ENCODE measurements at regions not wholly inside any gene's neighbourhood (a gene's known extent, or its start where the extent isn't known, plus 50 kb on each side); places are given as distances from the start of the nearest gene placed in this dataset.

GRCh38 chr13:87287721-87288120, 383.4 kb upstream of the SLITRK5 start:
- TF ChIP-seq CTCF (conservative IDR thresholded peaks at IDR 0.05; ENCODE audit: low read length) = no peak
- TF ChIP-seq EZH2phosphoT487 (IDR thresholded peaks at IDR 0.05; ENCODE audit: borderline replicate concordance, low read depth, low read length) = no peak
